HG03108 (cell line): ENCODE measurements at regions not wholly inside any gene's neighbourhood (a gene's known extent, or its start where the extent isn't known, plus 50 kb on each side); places are given as distances from the start of the nearest gene placed in this dataset.

Source experiments
- ATAC-seq: cut with Tn5 transposase; IDR thresholded peaks from one replicate; pipeline ENCODE4 v1.9.1; 2021; ENCODE audit warnings: moderate library complexity; ENCODE audit not compliant: unreplicated experiment

GRCh38 chr4:124188595-124188994, 523.9 kb downstream of the ANKRD50 start:
- ATAC-seq = no peak

DNA sequence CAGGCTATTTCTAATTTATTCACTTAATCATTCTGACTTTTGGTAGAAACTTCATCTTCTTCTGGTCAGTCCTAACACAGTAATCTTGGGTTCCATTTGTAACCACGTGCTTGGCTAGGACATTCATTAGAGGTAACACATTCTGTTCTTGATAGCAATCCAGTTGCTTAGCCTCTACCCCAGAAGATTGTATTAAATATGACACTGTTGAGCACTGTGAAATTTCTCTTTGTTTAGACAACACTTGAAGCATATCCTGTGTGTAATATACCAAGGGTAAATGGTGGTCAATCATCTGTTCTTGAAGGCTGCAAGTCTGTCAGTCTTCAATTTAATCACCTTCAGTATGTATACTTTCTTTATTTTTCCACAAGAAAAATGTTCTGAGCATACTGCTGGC, 523.0 kb downstream of the ANKRD50 start:
- ATAC-seq = no peak

GRCh38 chr4:124191329-124191728, 521.2 kb downstream of the ANKRD50 start:
- ATAC-seq = no peak

DNA sequence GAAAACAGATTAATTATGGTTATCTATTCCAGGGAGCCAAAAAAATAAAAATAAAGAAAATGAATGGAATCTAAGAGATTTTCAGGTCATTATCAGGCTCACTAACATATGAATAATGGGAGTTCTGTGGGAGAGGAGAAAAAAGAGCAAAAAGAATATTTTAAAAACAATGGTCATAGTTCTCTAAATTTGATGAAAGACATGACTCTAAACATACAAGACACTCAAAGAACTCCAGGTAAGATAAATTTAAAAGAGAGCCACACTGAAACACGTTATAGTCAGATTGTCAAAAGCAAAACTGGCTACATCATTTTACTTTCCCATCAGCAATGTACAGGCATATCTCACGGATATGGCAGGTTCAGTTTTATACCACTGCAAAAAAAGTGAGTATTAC, 520.0 kb downstream of the ANKRD50 start:
- no peak for ATAC-seq

- no peak for ATAC-seq
Measured at GRCh38 chr4:124199185-124199584, 513.3 kb downstream of the ANKRD50 start.

DNA sequence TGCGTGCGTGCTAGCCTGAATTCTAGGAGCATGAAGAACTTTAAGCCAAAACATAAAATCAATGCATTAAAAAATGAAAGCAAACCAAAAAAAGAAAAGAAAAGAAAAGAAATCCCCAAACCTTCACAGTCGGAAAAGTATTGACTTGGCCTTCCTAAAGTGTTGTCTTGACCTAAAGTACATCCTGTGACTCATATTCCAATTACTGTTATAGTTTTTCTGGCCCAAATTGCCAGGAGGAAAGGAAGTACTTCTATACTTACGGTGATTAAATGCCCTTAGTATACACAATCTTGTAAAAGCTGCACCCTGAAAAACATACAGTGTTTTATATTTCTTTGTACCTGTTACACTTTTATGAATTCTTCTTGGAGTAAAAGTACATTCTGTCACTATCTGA, 512.8 kb downstream of the ANKRD50 start:
- no peak for ATAC-seq

DNA sequence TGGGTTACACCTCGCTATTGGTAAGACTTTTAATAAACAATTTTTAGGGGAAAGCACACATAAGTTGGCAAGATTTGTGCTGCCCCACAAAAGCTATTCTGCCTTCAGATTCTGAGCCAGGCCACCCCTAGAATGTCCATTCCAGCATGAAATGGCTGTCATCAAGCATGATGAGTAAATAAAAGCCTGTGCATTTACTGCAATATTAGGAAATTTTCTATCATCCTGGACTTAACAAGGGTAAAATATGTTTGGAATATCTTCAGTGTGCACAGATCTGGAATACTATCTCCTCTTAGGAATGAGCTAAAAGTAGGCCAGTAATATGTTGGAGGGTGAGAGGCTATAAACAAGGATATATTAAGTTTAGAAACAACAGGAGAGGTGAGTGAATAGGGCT, 510.9 kb downstream of the ANKRD50 start:
- ATAC-seq = no peak

DNA sequence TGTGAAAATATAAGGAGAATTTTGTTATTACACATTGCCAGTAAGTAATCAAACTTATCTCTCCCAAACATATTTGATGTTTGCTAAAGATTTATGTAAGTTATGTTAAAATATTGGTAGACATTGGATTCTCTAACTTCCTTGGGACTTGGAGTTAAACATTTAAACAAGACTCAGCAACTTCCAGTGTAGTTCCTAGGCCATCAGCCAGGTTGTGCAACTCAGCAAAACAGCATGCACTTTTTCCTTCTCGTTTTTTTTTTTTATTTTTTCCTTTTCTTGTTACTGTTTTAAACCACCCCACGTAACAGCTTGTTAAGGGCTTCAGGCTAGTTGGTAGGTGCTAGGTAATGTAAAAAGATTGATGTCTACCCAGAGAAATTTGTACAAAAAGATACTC, 510.4 kb downstream of the ANKRD50 start:
- ATAC-seq = no peak

DNA sequence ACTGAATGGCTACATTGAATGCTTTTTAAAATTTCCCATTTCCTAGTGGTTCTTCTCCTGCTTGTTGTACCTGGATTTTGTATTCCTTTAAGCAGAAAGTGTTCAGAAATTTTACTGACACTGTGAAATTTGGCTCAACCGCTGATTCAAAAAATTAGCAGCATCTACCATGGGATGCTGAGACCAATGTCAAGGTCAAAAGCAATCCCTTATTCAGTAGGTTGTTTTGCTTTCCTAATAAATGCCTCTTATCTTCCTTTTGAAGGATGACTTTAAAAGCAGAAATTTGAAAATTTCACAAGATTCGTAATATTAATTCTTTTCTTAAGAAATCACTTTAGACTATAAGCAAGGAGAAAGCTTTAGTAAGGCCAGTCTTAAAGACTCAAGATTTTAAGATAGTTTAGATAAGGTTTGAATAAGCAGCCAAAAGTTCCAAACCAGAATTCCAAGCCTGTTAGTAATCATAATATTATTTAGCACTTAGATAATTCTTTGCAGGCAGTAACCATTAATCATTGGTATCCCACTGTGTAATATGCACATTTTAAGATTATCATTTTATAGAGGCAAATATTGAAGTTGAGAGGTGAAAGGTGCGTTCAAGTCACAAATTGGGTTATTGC, 508.8 kb downstream of the ANKRD50 start:
- ATAC-seq = no peak

GRCh38 chr4:124206779-124207605, 505.5 kb downstream of the ANKRD50 start:
- ATAC-seq = no peak

DNA sequence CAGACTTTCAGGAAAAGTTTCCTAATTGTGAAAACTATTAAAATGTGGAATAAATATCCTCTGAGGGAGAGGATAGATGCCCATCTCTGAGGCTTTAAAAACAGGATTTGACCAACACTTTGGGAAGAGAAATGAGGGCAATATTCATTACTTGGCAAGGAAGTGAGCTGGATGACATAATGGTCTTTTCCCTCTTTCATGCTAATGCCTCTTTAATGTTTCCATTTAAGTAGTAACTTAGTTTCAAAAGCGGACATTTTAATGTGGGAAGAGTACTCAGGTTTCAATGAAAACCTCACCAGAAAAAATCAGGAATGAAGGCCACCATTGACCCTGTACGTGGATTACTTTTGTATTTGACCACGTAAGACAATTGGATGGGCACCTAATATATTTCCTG, 503.3 kb downstream of the ANKRD50 start:
- ATAC-seq = no peak

DNA sequence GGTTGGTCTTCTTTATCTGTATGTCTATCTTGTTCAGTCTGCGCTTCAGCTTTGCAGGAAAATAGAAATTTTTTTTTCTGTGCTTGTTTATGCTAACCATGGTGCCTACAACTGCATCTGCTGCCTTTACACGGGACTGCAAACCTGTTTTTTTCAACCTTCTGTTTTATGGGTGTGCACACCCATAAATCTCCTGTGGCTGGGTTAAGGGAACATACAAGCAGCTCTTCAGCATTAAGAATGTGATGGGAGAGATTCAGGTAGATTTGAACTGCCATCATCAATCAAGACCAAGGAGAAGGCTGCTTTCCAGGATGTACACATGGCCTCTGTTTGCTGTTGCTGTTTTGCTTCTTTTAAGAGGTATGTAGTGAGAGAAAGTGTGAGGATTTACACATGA, 502.9 kb downstream of the ANKRD50 start:
- ATAC-seq = no peak

GRCh38 chr4:124210746-124211145, 501.8 kb downstream of the ANKRD50 start:
- ATAC-seq = no peak

GRCh38 chr4:124212815-124213630, 499.5 kb downstream of the ANKRD50 start:
- no peak for ATAC-seq

DNA sequence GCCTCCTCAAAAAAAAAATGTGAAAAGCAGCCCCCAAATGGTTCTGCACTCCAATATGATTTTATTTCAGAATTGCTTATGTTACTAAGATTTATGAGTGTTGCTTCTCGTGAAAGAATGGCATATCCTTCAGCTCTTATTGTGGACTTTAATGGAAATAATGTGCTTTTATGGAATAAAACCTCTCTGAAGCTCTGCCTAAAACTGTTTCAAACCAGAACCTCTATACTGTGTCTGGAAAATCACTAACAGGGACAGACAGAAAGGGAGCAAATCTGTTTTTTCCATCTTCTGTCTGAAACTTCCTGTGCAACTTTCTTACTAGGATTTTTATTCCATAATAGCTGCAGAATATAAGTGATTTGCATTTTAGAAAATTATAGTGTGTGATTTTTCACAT, 493.1 kb downstream of the ANKRD50 start:
- no peak for ATAC-seq

- no peak for ATAC-seq
Measured at GRCh38 chr4:124224256-124224655, 488.3 kb downstream of the ANKRD50 start.

GRCh38 chr4:124227981-124228380, 484.6 kb downstream of the ANKRD50 start:
- no peak for ATAC-seq

- no peak for ATAC-seq
Measured at GRCh38 chr4:124230268-124230667, 482.3 kb downstream of the ANKRD50 start.

DNA sequence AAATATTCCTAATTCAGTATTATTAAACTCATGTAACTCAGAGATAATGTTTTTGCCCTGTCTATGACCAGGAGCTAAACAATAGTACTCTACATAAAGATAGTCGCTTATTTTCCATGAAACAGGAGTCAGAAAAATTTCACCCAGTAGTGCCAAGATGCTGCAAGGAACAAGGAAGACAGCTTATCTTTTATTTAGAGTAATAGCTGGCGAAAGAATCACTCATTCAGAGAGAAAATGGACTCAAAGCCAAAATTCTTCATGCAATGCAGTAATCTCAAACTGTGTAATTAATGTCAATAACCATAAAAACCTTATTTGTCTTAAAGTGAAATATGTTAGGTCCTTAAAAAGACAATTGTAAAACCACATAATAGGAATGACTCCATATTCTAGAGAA, 477.8 kb downstream of the ANKRD50 start:
- ATAC-seq = no peak

GRCh38 chr4:124243671-124244366, 468.7 kb downstream of the ANKRD50 start:
- ATAC-seq = no peak

DNA sequence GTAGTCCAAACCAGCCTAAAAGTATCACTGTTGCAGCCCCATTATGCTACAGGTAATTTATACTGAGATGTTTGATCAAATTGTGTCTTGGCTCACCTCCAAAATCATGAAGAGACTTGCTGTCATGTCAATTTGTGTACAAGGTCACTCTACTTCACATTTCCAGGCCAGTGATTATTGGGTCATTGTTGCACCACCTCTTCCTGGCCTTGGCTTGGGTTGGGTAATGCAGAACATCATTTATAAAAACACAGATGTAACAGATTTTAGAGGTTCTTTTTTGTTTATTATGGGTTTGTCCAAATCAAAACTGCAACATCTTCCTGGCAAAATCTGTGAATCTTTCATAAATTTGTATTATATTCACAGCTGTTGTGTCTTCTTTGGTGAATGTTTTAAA, 459.5 kb downstream of the ANKRD50 start:
- ATAC-seq = no peak
